GM19035 (cell line): ENCODE measurements at regions not wholly inside any gene's neighbourhood (a gene's known extent, or its start where the extent isn't known, plus 50 kb on each side); places are given as distances from the start of the nearest gene placed in this dataset.
"Not testable (repeated sequence)": the region's sequence is repeated elsewhere in the genome, so short reads cannot be mapped to it uniquely, and the experiment has no call there.

Source experiments
- ATAC-seq: cut with Tn5 transposase; IDR thresholded peaks from one replicate; pipeline ENCODE4 v1.9.1; 2021; ENCODE audit not compliant: unreplicated experiment

GRCh38 chr10:44278837-44279324 is 106.0 kb downstream of the CXCL12 start:
- ATAC-seq = no peak

DNA sequence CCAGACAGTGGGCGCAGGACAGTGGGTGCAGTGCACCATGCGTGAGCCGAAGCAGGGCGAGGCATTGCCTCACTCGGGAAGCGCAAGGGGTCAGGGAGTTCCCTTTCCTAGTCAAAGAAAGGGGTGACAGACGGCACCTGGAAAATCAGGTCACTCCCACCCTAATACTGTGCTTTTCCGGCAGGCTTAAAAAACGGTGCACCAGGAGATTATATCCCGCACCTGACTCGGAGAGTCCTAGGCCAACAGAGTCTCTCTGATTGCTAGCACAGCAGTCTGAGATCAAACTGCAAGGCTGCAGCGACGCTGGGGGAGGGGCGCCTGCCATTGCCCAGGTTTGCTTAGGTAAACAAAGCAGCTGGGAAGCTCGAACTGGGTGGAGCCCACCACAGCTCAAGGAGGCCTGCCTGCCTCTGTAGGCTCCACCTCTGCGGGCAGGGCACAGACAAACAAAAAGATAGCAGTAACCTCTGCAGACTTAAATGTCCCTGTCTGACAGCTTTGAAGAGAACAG is 116.4 kb downstream of the CXCL12 start:
- ATAC-seq = not testable (repeated sequence)

- ATAC-seq = no peak
Measured at GRCh38 chr10:44267007-44267406, 117.9 kb downstream of the CXCL12 start.

DNA sequence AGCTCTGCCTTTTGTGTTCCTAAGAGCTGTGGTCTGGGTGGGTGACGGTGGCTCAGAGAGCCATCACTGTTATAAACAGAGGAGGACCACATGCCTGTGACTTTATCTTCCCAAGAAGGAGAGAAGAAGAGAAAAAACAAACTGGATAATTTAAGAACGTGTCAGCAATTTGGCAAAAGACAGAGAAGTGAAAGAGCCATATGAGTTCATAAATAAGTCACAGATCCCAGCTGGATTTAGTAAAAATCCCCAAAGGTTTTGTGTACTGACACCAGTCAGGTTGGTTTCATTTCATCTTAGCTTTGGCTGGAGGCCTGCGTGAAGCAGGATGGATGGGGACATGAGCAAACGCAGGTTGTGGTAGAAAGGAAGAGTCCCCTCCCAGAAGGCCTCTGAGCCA is 120.7 kb downstream of the CXCL12 start:
- ATAC-seq = no peak

GRCh38 chr10:44263771-44264170 is 121.1 kb downstream of the CXCL12 start:
- ATAC-seq = no peak

DNA sequence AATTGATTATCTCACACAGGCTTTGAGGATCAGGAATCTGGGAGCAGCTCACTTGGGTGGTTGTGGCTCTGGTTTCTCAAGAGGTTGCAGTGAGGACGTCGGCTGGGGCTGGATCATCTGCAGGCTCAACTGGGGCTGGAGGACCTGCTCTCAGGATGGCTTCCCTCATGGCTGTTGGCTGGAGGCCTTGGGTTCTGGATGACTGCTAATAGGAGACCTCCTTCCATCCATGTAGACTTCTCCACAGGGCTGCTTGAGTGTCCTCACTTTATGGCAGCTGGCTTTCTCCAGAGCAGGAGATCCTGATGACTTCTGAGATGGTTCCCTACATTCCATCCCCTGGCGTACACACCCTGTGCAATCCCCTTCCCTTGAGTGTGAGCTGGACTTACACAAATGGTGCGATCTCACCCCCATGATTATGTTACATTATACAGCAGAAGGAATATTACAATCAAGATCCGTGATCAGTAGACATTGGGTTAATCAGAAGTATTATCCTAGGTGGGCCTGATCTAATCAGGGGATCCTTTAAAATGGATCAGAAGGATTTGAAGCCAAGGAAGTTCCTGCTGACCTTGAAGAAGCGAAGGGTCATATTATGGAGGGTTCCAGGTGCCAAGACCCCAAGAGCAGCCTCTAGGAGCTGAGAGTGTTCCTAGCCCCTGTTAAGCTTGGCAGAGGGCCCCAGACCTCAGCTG is 122.2 kb downstream of the CXCL12 start:
- ATAC-seq = no peak

DNA sequence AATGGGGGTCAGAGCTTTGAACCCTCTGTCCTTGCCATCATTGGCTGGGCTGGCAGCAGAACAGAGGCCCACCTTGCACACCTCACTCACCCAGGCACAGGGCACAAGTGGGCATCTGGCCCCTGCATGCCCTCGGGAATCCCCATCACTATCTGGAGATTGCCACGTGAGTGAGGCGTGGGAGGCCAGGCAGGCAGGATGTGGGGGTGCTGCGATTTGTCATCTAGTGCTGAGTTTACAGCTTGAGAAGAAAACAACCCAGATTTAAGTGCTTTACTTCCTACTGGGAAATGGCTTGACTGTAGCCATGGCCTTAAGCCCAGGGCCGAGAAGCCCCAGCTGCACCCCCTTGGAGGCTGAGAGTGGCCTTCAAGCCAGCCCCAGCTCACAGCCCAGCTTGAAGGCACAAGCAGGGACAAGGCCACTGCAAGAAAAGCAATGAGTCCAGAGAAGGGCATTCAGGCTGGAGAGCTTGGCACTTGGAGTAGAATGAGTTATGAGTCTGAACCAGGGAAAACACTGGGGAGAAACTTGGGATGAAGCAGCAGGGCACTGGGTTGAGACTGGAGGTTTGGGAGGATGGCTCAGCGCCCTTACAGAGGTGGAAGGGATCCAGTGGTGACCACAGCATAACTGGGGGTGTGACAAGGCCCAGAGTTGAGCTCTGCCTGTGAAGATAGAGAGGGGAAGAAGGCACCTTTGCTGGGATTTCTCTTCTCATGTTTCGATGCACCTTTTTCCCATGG is 123.0 kb downstream of the CXCL12 start:
- ATAC-seq = peak; percentile 46

GRCh38 chr10:44261296-44261695 is 123.6 kb downstream of the CXCL12 start:
- ATAC-seq = no peak

DNA sequence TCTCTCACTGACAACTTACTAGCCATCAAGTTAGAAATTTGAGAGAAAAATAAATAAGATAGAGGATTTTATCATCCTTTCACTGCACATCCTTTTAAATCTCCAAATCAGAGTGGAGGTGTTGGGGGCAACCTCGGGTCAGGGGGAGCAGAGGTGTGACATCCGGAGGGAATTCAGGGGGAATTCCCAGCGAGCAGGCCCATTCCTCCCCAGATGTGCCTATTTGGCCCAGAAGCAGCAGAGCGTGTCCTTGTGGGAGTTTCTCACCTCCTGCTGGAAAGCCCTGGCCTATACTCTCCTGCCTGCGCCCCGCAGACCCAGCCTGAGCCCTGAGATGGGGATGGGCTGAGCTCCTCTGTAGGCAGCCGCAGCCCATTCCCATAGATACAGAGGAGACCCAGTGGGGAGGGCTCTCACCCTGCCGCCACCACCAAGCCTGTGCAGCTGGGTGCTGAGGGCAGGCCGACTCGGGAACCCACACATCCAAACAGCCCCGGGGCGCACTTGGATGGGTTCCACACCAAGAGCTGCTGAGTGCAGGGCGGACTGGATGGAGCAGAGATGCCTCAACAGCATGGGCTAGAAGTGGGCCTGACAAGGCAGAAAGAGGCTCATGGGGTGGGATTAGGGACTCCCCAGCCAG is 124.5 kb downstream of the CXCL12 start:
- no peak for ATAC-seq

DNA sequence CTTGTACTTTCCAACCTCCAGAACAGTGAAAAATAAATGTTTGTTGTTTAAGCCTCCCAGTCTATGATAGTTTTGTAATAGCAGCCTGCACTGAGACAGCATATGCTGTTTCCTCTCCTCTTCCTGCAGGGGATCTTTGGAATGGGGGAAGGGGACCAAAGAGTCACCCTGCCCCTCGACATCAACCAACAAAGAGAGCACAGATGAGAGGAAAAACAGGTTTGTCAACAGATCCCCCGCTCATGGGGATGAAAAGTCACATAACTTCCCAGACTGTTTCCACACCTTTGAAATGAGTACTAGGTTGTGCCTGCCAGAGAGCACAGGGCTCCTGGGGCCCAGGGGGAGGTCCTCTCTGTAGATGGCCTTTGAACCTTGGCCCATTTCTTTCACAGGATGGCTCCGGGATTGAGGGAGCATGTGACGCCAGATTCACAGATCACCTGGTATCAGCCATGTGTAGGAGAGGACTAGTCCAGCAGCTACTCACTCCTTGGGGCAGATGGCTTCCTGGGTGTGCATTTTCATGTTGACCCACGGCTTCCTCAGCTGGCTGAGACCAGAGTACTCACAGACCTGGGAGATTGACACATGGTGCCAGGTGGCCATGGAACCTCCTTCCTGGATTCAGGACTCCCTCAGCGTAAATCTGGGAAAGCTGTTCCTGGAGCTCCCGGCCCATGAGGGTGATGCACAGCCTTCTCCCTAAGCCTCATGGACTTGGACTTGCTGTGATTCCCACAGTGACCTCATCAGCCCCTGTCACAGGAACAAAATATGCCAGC is 125.6 kb downstream of the CXCL12 start:
- no peak for ATAC-seq

GRCh38 chr10:44258460-44259089 is 126.3 kb downstream of the CXCL12 start:
- ATAC-seq = no peak

GRCh38 chr10:44258019-44258418 is 126.9 kb downstream of the CXCL12 start:
- no peak for ATAC-seq

- ATAC-seq = no peak
Measured at GRCh38 chr10:44253769-44254462, 131.0 kb downstream of the CXCL12 start.

GRCh38 chr10:44252631-44253030 is 132.3 kb downstream of the CXCL12 start:
- not testable (repeated sequence) for ATAC-seq

DNA sequence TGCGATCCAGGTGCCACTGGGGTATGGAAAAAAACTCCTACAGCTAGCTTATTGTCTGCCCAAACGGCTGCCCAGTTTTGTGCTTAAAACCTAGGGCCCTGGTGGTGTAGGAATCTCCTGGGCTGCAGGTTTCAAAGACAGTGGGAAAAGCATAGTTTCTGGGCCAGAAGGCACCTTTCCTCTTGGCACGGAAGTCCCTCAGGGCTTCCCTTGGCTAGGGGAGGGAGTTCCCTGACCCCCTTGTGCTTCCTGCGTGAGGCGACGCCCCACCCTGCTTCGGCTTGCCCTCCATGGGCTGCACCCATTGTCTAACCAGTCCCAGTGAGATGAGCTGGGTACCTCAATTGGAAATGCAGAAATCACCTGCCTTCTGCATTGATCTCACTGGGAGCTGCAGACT is 135.0 kb downstream of the CXCL12 start:
- ATAC-seq = not testable (repeated sequence)

- ATAC-seq = no peak
Measured at GRCh38 chr10:44249490-44249889, 135.4 kb downstream of the CXCL12 start.

DNA sequence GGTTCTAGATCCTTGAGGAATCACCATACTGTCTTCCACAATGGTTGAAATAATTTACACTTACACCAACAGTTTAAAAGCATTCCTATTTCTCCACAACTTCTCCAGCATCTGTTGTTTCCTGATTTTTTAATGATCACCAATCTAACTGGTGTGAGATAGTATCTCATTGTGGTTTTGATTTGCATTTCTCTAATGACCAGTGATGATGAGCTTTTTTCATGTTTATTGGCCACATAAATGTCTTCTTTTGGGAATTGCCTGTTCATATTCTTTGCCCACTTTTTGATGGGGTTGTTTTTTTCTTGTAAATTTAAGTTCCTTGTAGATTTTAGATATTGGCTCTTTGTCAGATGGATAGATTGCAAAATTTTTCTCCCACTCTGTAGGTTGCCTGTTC is 138.2 kb downstream of the CXCL12 start:
- not testable (repeated sequence) for ATAC-seq

DNA sequence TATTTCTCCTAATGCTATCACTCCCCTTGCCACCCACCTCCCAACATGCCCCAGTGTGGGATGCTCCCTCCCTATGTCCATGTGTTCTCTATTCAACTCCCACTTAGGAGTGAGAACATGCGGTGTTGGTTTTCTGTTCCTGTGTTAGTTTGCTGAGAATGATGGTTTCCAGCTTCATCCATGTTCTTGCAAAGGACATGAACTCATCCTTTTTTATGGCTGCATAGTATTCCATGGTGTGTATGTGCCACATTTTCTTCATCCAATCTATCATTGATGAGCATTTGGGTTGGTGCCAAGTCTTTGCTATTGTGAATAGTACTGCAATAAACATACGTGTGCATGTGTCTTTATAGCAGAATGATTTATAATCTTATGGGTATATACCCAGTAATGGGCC is 138.6 kb downstream of the CXCL12 start:
- not testable (repeated sequence) for ATAC-seq

GRCh38 chr10:44245601-44245938 is 139.3 kb downstream of the CXCL12 start:
- no peak for ATAC-seq
